SU-DHL-6 (cell line): ENCODE measurements at regions not wholly inside any gene's neighbourhood (a gene's known extent, or its start where the extent isn't known, plus 50 kb on each side); places are given as distances from the start of the nearest gene placed in this dataset.

ENCODE experiments used
- EZH2phosphoT487 ChIP-seq: fragments of 200-600 bp; sonication (generic), shearing (Covaris generic); conservative IDR thresholded peaks from 2 replicates; pipeline ENCODE4 v1.6.1; 2018; ENCODE audit warnings: mild to moderate bottlenecking, antibody characterized with exemption, low read length, moderate library complexity, mixed read lengths
- TF ChIP-seq, protein P1 (sequence below): fragments of 200-600 bp; sonication (generic); IDR thresholded peaks from one replicate; pipeline ENCODE4 v1.5.1; 2017; ENCODE audit warnings: antibody characterized with exemption, mild to moderate bottlenecking, low read length, moderate library complexity; ENCODE audit not compliant: insufficient read depth, poor library complexity, severe bottlenecking

DNA sequence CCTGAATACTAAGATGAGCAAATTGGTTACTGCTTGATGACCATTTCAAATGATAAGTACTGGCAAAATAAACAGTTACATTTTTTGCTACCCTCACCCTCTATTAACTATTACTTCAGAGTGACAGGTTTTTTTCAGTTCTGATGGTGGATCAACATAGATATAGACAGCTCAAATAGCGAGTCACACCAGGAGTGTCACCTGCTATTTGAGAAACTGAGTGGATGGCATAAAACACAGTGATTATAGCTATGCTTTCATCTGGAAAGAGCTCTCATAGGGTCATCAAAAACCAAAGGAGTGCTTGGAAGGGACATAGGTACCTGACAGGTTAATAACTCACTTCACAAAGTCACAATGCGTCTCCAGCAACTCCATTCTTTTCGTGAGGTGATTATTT, 244.5 kb upstream of the C9orf72 start:
- TF ChIP-seq, protein P1, sequence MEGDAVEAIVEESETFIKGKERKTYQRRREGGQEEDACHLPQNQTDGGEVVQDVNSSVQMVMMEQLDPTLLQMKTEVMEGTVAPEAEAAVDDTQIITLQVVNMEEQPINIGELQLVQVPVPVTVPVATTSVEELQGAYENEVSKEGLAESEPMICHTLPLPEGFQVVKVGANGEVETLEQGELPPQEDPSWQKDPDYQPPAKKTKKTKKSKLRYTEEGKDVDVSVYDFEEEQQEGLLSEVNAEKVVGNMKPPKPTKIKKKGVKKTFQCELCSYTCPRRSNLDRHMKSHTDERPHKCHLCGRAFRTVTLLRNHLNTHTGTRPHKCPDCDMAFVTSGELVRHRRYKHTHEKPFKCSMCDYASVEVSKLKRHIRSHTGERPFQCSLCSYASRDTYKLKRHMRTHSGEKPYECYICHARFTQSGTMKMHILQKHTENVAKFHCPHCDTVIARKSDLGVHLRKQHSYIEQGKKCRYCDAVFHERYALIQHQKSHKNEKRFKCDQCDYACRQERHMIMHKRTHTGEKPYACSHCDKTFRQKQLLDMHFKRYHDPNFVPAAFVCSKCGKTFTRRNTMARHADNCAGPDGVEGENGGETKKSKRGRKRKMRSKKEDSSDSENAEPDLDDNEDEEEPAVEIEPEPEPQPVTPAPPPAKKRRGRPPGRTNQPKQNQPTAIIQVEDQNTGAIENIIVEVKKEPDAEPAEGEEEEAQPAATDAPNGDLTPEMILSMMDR, result no peak
- no peak for TF ChIP-seq EZH2phosphoT487
